ENCODE measurements at regions not wholly inside any gene's neighbourhood (a gene's known extent, or its start where the extent isn't known, plus 50 kb on each side); places are given as distances from the start of the nearest gene placed in this dataset.

DNA sequence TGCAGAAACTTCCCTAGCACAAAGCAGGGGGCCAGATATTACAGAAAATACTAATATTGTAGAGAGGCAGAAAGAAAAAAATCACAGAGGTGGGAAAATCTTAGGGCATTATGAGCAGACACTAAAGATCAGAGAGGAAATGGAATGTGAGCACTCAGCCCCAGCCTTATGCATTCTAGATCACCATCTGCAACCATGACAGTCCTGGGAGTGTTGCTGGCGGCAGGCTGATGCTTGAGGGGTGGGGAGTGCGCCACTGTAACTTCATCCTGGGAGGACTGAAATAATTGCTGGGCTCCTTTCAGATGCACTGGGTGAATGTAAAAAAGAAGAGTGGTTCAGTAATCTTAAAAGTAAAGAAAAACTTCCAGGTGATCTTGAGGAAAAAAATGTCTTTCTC lies 427.6 kb upstream of the SEMA6D start:
- TF ChIP-seq, protein P1, sequence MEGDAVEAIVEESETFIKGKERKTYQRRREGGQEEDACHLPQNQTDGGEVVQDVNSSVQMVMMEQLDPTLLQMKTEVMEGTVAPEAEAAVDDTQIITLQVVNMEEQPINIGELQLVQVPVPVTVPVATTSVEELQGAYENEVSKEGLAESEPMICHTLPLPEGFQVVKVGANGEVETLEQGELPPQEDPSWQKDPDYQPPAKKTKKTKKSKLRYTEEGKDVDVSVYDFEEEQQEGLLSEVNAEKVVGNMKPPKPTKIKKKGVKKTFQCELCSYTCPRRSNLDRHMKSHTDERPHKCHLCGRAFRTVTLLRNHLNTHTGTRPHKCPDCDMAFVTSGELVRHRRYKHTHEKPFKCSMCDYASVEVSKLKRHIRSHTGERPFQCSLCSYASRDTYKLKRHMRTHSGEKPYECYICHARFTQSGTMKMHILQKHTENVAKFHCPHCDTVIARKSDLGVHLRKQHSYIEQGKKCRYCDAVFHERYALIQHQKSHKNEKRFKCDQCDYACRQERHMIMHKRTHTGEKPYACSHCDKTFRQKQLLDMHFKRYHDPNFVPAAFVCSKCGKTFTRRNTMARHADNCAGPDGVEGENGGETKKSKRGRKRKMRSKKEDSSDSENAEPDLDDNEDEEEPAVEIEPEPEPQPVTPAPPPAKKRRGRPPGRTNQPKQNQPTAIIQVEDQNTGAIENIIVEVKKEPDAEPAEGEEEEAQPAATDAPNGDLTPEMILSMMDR (conservative IDR thresholded peaks at IDR 0.05; ENCODE audit: low read depth, low read length): no peak
- no peak for TF ChIP-seq EZH2 (IDR thresholded peaks at IDR 0.05; ENCODE audit: low read length, unreplicated experiment)

All from PC-3 (cell line).